ENCODE measurements at regions not wholly inside any gene's neighbourhood (a gene's known extent, or its start where the extent isn't known, plus 50 kb on each side); places are given as distances from the start of the nearest gene placed in this dataset.

- no peak for DNase-seq (ENCODE audit: low read depth in 2 of 2)
Observed at GRCh38 chr1:108082738-108083562, 117.2 kb downstream of the SLC25A24 start.

DNA sequence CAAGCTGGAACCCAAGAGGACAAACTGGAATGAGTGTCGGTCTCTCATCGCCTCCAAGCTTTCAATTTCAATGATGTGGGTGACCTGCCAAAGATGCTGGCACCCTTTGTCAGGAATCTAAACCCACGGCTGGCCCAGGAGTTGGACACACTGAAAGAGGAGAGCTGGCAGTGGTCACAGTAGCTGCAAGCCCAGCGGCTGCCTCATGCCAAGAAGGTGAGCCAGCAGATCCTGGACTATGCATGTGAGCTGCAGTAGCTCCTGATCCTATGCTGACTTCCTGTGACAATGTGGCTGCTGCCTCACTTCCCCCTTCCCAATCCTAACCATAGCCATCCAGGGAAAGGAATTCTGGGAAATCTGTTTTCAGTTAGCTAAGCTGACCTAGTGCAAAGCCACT lies 117.0 kb upstream of the VAV3 start:
- no peak for DNase-seq (ENCODE audit: low read depth in 2 of 2)

GRCh38 chr1:108080448-108080847 lies 115.5 kb upstream of the VAV3 start:
- DNase-seq (ENCODE audit: low read depth in 2 of 2), result peak; percentile 29

GRCh38 chr1:108079440-108080025 lies 114.6 kb upstream of the VAV3 start:
- no peak for DNase-seq (ENCODE audit: low read depth in 2 of 2)

DNA sequence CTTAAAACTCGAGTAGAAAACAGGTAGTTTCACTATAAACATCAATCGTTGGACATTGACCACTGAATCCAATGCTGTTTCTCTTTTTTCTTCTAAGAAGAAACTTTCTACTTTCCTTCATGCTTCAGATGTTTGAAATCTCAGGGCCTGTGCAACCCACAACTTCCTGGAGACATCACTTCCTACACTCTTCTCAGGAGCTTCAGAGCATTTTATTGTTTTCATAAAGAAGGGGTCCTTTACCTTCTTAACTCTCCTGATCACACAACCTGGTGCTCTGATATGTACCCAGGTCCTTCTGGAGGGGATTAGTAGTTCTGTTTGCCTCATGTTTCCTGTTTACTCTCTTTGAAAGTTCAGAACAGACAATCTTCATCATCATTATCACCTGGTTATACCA lies 113.0 kb upstream of the VAV3 start:
- no peak for DNase-seq (ENCODE audit: low read depth in 2 of 2)

DNA sequence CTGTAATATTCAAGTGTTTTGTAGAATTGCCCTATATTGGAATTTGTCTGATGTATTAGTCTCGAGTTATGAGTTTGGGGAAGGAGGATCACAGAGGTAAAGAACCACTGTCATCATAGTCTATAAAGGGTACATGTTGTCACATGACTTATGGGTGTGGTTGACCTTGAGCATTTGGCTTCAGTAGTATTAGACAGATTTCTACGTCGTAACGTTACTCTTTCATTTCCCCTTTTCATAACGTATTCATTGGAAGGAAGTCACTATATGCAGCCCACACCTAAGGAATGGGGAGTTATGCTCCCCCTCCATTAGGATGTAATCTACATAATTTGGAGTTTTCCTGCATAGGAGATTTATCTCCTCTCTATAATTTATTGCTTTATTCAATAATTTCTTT lies 110.1 kb upstream of the VAV3 start:
- DNase-seq (ENCODE audit: low read depth in 2 of 2), result no peak

DNA sequence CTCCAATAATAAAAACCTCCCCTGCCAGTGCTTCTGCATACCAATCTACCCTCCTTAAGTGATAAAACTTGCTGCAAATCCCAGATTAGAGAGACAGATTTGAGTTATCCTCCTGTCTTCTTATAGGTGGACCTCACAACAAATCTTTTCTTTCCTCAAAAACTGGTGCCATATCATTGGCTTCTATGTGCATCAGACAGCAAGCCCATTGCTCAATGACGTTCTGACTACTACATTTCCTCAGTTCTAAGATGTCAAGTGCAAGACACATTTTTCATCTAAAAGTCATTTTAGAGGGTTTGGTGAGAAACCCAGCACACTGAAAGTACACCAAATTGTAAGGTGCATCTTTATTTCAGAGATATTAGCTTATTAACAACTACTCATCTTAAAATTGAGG lies 107.8 kb upstream of the VAV3 start:
- DNase-seq (ENCODE audit: low read depth in 2 of 2), result no peak

- no peak for DNase-seq (ENCODE audit: low read depth in 2 of 2)
Observed at GRCh38 chr1:108072212-108072611, 107.2 kb upstream of the VAV3 start.

GRCh38 chr1:108071601-108072000 lies 106.6 kb upstream of the VAV3 start:
- DNase-seq (ENCODE audit: low read depth in 2 of 2), result no peak

- no peak for DNase-seq (ENCODE audit: low read depth in 2 of 2)
Observed at GRCh38 chr1:108070662-108071061, 105.7 kb upstream of the VAV3 start.

DNA sequence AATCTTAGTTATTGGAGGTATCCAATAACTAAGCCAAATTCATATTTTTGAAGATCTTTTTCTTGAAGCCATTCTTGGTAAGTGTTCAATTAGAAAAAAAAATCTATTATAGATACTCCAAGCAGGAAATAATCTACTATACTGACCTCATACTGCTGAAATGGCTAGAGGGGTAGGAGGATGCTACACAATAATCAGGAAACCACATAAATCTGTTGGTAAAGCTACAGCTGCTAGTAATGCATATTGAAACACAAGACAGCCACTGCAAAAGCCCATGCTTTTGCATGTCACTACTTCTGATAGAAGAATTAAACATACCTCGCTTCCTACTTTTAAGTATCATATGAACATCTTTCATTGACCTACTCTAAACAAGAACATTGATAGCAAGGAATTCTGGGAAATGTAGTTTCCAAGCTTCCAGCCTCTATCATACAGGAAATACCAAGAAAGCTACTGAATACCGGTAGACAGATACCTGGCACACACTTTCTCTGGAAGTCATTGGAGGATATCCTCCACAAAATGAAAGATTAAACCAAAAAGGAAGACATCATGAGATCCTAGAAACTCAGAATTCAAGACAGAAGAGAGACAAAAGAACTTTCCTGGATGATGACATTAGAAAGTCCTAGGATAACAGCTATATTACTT lies 103.0 kb upstream of the VAV3 start:
- no peak for DNase-seq (ENCODE audit: low read depth in 2 of 2)

DNA sequence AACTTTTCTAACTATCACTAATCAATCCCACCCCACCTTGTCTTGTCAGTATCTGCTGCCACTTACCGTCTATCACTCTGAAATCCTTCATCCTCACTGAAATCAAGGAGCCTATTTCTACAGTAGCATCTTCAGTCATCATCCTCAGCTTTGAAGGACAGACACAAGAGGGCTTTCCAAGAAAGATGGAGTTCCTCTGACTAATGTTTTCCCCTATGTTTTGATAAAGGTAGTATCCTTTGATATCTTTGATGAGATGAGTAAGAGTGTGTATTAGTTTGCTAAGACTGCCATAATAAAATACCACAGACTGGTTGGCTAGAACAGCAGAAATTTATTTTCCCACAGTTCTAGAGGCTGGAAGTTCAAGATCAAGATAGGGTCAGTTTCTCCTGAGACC lies 101.8 kb upstream of the VAV3 start:
- no peak for DNase-seq (ENCODE audit: low read depth in 2 of 2)

- DNase-seq (ENCODE audit: low read depth in 2 of 2), result no peak
Observed at GRCh38 chr1:108064255-108064654, 99.3 kb upstream of the VAV3 start.

- DNase-seq (ENCODE audit: low read depth in 2 of 2), result no peak
Observed at GRCh38 chr1:108063703-108064102, 98.7 kb upstream of the VAV3 start.

DNA sequence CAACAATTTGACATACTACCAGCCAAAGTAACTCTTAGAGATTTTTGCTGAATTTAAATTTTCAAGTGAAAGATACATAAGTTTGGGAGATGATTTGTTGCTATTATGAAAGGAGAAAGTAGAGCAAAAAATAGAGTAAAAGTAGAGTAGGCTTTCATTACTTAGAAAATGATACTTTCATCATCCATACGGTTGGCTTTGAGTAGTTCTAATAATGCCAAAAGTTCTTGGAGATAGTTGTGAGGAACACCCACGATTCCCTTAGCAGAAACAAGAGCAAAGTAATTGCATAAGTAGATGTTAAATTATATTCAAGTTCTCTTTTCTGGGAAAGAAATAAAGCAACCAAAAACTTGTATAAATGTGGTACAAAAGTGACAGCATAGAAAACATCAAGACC lies 95.0 kb upstream of the VAV3 start:
- no peak for DNase-seq (ENCODE audit: low read depth in 2 of 2)

- no peak for DNase-seq (ENCODE audit: low read depth in 2 of 2)
Observed at GRCh38 chr1:108057541-108057940, 92.6 kb upstream of the VAV3 start.

DNA sequence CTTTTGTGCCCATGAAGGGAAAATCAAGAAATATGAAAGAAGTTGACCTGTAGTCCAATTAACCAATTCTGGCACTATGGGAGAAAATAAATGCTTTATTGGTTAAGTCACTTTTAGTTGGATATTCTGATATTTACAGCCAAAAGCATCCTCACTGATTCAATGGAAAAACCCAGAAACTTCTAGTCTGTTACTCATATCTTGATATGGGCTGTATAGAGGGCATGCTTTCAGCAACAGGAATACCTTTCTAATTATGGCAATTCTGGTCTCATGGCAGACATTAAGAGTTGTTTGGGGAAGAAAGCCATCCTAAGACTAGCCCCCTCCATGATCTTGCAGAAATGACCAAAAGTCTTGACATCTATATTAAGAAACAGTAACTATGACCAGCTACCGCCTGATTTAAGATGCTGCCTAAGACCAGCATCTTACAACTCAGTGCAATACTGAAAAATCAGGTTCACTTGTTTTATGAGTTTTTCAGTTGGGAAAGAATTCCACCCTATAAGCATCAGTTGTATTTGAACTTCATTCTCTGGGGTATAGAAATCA lies 91.5 kb upstream of the VAV3 start:
- no peak for DNase-seq (ENCODE audit: low read depth in 2 of 2)

- no peak for DNase-seq (ENCODE audit: low read depth in 2 of 2)
Observed at GRCh38 chr1:108055387-108055786, 90.4 kb upstream of the VAV3 start.

DNA sequence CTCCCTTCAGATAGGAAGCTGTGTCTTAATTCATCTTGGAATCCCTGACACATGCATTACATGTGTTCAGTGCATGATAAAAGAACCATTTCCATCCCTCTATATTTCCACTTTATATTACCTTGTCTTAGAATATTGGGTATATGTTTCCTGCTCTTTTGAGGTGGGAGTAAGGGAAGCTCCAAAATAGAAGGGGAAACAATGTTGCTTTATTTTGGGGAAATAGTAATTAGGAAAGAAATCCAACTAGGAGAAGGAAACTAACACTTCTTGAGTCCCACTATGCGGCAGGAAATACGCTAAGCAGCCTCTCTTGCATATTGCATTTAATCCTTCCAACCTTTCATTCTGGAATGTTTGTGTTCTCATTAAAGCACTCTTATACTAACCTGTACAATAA lies 89.4 kb upstream of the VAV3 start:
- no peak for DNase-seq (ENCODE audit: low read depth in 2 of 2)

DNA sequence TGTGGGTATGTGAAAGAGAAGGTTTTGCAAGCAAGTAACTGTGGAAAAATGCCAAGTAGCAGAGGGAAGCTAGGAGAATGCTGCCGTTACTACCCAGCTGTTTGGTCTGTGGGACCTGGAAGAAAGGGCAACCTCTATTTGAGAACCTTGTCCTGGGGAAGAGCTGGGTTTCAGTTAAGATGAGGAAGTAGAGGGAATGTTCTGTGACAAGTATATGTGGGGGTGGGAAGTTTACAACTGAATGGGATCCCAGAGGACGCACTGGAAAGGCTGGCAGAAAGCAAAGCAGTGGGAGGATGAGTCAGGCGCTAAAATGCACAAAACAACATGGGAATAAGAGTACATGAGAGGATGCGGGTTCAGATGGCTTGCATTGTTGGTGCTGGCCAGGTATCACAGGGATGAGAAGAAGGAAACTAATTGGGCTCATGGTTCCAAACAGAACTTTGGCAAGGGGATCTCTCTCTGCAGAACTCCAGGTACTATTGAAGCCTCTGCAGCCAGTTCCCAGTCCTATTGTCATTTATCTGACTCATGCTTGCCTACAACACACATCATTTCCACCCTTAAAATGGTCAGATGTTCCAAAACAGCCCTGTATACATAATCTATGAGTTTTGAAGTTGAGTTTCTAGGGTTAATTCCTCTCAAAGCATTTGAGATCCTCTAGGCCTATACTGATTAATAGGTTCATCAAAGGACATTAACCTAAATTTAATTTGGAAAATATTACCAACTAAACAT lies 88.5 kb upstream of the VAV3 start:
- no peak for DNase-seq (ENCODE audit: low read depth in 2 of 2)

DNA sequence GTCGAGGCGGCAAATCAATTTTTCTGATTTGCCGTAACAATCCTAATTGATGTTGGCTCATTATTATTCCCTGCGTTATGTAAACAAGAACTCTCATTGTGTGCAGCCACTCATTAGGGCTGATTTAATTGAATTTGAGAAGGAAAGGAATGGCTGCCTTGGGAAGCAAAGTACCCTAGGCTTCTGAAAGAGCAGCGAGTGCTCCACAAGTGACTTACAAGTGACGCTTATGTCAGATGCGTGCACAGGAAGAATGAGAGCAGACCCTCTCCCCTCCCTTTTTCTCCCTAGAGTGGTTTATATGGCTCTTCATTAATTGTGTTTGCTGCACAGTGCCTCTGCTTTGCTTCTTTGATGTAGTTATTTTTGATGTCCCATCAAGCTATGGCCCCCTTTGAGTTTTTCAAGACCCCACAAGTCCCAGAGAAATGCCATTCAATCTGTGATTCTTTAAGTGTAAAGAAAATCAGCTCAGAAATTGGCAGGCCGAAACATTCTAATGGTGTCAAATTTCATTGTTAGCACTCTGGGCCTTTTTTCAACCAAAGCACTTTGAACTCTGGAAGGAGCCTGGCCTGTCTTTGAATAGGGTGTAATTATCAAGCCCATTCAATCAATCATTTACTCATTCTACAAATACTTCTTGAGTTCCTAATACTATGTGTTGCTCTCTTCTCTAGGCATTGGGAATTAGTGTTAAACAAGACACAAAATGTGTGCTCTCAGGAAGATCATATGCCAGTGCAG lies 86.8 kb upstream of the VAV3 start:
- no peak for DNase-seq (ENCODE audit: low read depth in 2 of 2)
